GM12872 (cell line): ENCODE measurements at regions not wholly inside any gene's neighbourhood (a gene's known extent, or its start where the extent isn't known, plus 50 kb on each side); places are given as distances from the start of the nearest gene placed in this dataset.

Experiments used
- CTCF ChIP-seq: IDR thresholded peaks from 3 replicates; pipeline ENCODE4 v1.5.1; 2011; ENCODE audit warnings: low read depth, mild to moderate bottlenecking, low read length, moderate library complexity; ENCODE audit not compliant: insufficient read depth

- TF ChIP-seq CTCF = no peak
Measured at GRCh38 chr4:60605646-60606354, 594.3 kb upstream of the ADGRL3 start.

GRCh38 chr4:60611762-60612496, 588.2 kb upstream of the ADGRL3 start:
- no peak for TF ChIP-seq CTCF

- TF ChIP-seq CTCF = no peak
Measured at GRCh38 chr4:60617731-60618130, 582.4 kb upstream of the ADGRL3 start.

- no peak for TF ChIP-seq CTCF
Measured at GRCh38 chr4:60619531-60620305, 580.4 kb upstream of the ADGRL3 start.

GRCh38 chr4:60637976-60638375, 562.1 kb upstream of the ADGRL3 start:
- no peak for TF ChIP-seq CTCF

- no peak for TF ChIP-seq CTCF
Measured at GRCh38 chr4:60648774-60649173, 551.4 kb upstream of the ADGRL3 start.

- no peak for TF ChIP-seq CTCF
Measured at GRCh38 chr4:60652933-60653332, 547.2 kb upstream of the ADGRL3 start.
